ENCODE measurements at regions not wholly inside any gene's neighbourhood (a gene's known extent, or its start where the extent isn't known, plus 50 kb on each side); places are given as distances from the start of the nearest gene placed in this dataset.
"Not testable (repeated sequence)": the region's sequence is repeated elsewhere in the genome, so short reads cannot be mapped to it uniquely, and the experiment has no call there.

- Histone ChIP-seq H3K27ac (ENCODE audit: low read depth) (no peak overlapping the region), H3K4me3 (ENCODE audit: low read depth, low read length) (no peak overlapping the region), H3K36me3 (ENCODE audit: insufficient read depth) (no peaks in the 10 kb centered on the region), H3K4me1 (ENCODE audit: insufficient read depth) (no peaks in the 10 kb centered on the region)
- DNase-seq (ENCODE audit: extremely low spot score), result no peak
- WGBS, result 80% methylated on average over 7 of the region's 7 CpGs
Measured at GRCh38 chr1:105436589-105437259, 1619.8 kb upstream of the PRMT6 start.

GRCh38 chr1:105437847-105438246 is 1618.6 kb upstream of the PRMT6 start:
- WGBS, result 94% methylated on average over 1 of the region's 1 CpG
- no peaks in the 10 kb centered on the region for H3K4me1 ChIP-seq (ENCODE audit: insufficient read depth)
- H3K27ac ChIP-seq (ENCODE audit: low read depth), result no peak overlapping the region
- H3K4me3 ChIP-seq (ENCODE audit: low read depth, low read length), result no peak overlapping the region
- H3K36me3 ChIP-seq (ENCODE audit: insufficient read depth), result no peaks in the 10 kb centered on the region
- DNase-seq (ENCODE audit: extremely low spot score), result no peak

- 71% methylated on average over 4 of the region's 4 CpGs for WGBS
- Histone ChIP-seq H3K4me1 (ENCODE audit: insufficient read depth) (no peaks in the 10 kb centered on the region), H3K27ac (ENCODE audit: low read depth) (no peak overlapping the region), H3K4me3 (ENCODE audit: low read depth, low read length) (no peak overlapping the region), H3K36me3 (ENCODE audit: insufficient read depth) (no peaks in the 10 kb centered on the region)
- DNase-seq (ENCODE audit: extremely low spot score), result no peak
Measured at GRCh38 chr1:105442901-105443300, 1613.6 kb upstream of the PRMT6 start.

GRCh38 chr1:105459759-105460158 is 1596.7 kb upstream of the PRMT6 start:
- Histone ChIP-seq H3K4me1 (ENCODE audit: insufficient read depth) (no peaks in the 10 kb centered on the region), H3K4me3 (ENCODE audit: low read depth, low read length) (no peak overlapping the region), H3K36me3 (ENCODE audit: insufficient read depth) (no peaks in the 10 kb centered on the region), H3K27ac (ENCODE audit: low read depth) (no peak overlapping the region)
- DNase-seq (ENCODE audit: extremely low spot score), result no peak

GRCh38 chr1:105462308-105462707 is 1594.2 kb upstream of the PRMT6 start:
- no peak for DNase-seq (ENCODE audit: extremely low spot score)
- 91% methylated on average over 2 of the region's 2 CpGs for WGBS
- H3K36me3 ChIP-seq (ENCODE audit: insufficient read depth), result no peaks in the 10 kb centered on the region
- no peak overlapping the region for H3K4me3 ChIP-seq (ENCODE audit: low read depth, low read length)
- no peaks in the 10 kb centered on the region for H3K4me1 ChIP-seq (ENCODE audit: insufficient read depth)
- H3K27ac ChIP-seq (ENCODE audit: low read depth), result no peak overlapping the region

GRCh38 chr1:105467549-105467948 is 1588.9 kb upstream of the PRMT6 start:
- no peak overlapping the region for H3K27ac ChIP-seq (ENCODE audit: low read depth)
- no peaks in the 10 kb centered on the region for H3K4me1 ChIP-seq (ENCODE audit: insufficient read depth)
- no peak for DNase-seq (ENCODE audit: extremely low spot score)
- no peak overlapping the region for H3K4me3 ChIP-seq (ENCODE audit: low read depth, low read length)
- H3K36me3 ChIP-seq (ENCODE audit: insufficient read depth), result no peaks in the 10 kb centered on the region

GRCh38 chr1:105470541-105470940 is 1585.9 kb upstream of the PRMT6 start:
- H3K27ac ChIP-seq (ENCODE audit: low read depth); H3K4me1 ChIP-seq (ENCODE audit: insufficient read depth); DNase-seq (ENCODE audit: extremely low spot score); H3K36me3 ChIP-seq (ENCODE audit: insufficient read depth); H3K4me3 ChIP-seq (ENCODE audit: low read depth, low read length): not testable (repeated sequence)
- WGBS, result 77% methylated on average over 7 of the region's 7 CpGs

GRCh38 chr1:105483436-105483835 is 1573.0 kb upstream of the PRMT6 start:
- Histone ChIP-seq H3K36me3 (ENCODE audit: insufficient read depth) (no peaks in the 10 kb centered on the region), H3K4me1 (ENCODE audit: insufficient read depth) (no peaks in the 10 kb centered on the region), H3K4me3 (ENCODE audit: low read depth, low read length) (no peak overlapping the region), H3K27ac (ENCODE audit: low read depth) (no peak overlapping the region)
- no peak for DNase-seq (ENCODE audit: extremely low spot score)

GRCh38 chr1:105485207-105485606 is 1571.3 kb upstream of the PRMT6 start:
- 91% methylated on average over 2 of the region's 2 CpGs for WGBS

GRCh38 chr1:105492921-105493320 is 1563.6 kb upstream of the PRMT6 start:
- no peaks in the 10 kb centered on the region for H3K4me1 ChIP-seq (ENCODE audit: insufficient read depth)
- H3K27ac ChIP-seq (ENCODE audit: low read depth), result no peak overlapping the region
- 57% methylated on average over 4 of the region's 4 CpGs for WGBS
- DNase-seq (ENCODE audit: extremely low spot score), result no peak
- H3K4me3 ChIP-seq (ENCODE audit: low read depth, low read length), result no peak overlapping the region
- no peaks in the 10 kb centered on the region for H3K36me3 ChIP-seq (ENCODE audit: insufficient read depth)

More at GRCh38 chr1:105485207-105485606, 1571.3 kb upstream of the PRMT6 start:
- H3K36me3 ChIP-seq (ENCODE audit: insufficient read depth), result no peaks in the 10 kb centered on the region
- no peak for DNase-seq (ENCODE audit: extremely low spot score)
- H3K27ac ChIP-seq (ENCODE audit: low read depth), result no peak overlapping the region
- H3K4me1 ChIP-seq (ENCODE audit: insufficient read depth), result no peaks in the 10 kb centered on the region
- H3K4me3 ChIP-seq (ENCODE audit: low read depth, low read length), result no peak overlapping the region

- Histone ChIP-seq H3K36me3 (ENCODE audit: insufficient read depth) (no peaks in the 10 kb centered on the region), H3K27ac (ENCODE audit: low read depth) (no peak overlapping the region), H3K4me1 (ENCODE audit: insufficient read depth) (no peaks in the 10 kb centered on the region), H3K4me3 (ENCODE audit: low read depth, low read length) (no peak overlapping the region)
- WGBS, result 36% methylated on average over 1 of the region's 1 CpG
- DNase-seq (ENCODE audit: extremely low spot score), result no peak
Measured at GRCh38 chr1:105516068-105516467, 1540.4 kb upstream of the PRMT6 start.

GRCh38 chr1:105533996-105534395 is 1522.5 kb upstream of the PRMT6 start:
- DNase-seq (ENCODE audit: extremely low spot score), result no peak
- 82% methylated on average over 3 of the region's 3 CpGs for WGBS

GRCh38 chr1:105544475-105544874 is 1512.0 kb upstream of the PRMT6 start:
- 68% methylated on average over 1 of the region's 1 CpG for WGBS
- no peak overlapping the region for H3K27ac ChIP-seq (ENCODE audit: low read depth)

More at GRCh38 chr1:105533996-105534395, 1522.5 kb upstream of the PRMT6 start:
- no peaks in the 10 kb centered on the region for H3K36me3 ChIP-seq (ENCODE audit: insufficient read depth)
- no peak overlapping the region for H3K27ac ChIP-seq (ENCODE audit: low read depth)
- H3K4me1 ChIP-seq (ENCODE audit: insufficient read depth), result no peaks in the 10 kb centered on the region
- no peak overlapping the region for H3K4me3 ChIP-seq (ENCODE audit: low read depth, low read length)

GRCh38 chr1:105556266-105556665 is 1500.2 kb upstream of the PRMT6 start:
- no peak overlapping the region for H3K4me3 ChIP-seq (ENCODE audit: low read depth, low read length)
- WGBS, result 30% methylated on average over 2 of the region's 2 CpGs

More at GRCh38 chr1:105544475-105544874, 1512.0 kb upstream of the PRMT6 start:
- H3K4me1 ChIP-seq (ENCODE audit: insufficient read depth), result no peaks in the 10 kb centered on the region
- no peak overlapping the region for H3K4me3 ChIP-seq (ENCODE audit: low read depth, low read length)
- no peaks in the 10 kb centered on the region for H3K36me3 ChIP-seq (ENCODE audit: insufficient read depth)
- DNase-seq (ENCODE audit: extremely low spot score), result no peak

GRCh38 chr1:105558023-105558422 is 1498.5 kb upstream of the PRMT6 start:
- no peak overlapping the region for H3K4me3 ChIP-seq (ENCODE audit: low read depth, low read length)
- H3K36me3 ChIP-seq (ENCODE audit: insufficient read depth), result no peaks in the 10 kb centered on the region
- no peak for DNase-seq (ENCODE audit: extremely low spot score)
- no peaks in the 10 kb centered on the region for H3K4me1 ChIP-seq (ENCODE audit: insufficient read depth)
- H3K27ac ChIP-seq (ENCODE audit: low read depth), result no peak overlapping the region

More at GRCh38 chr1:105556266-105556665, 1500.2 kb upstream of the PRMT6 start:
- no peak for DNase-seq (ENCODE audit: extremely low spot score)
- Histone ChIP-seq H3K36me3 (ENCODE audit: insufficient read depth) (no peaks in the 10 kb centered on the region), H3K4me1 (ENCODE audit: insufficient read depth) (no peaks in the 10 kb centered on the region), H3K27ac (ENCODE audit: low read depth) (no peak overlapping the region)

All from urinary bladder (tissue), 3 donors.